HL-60 (cell line): ENCODE measurements at regions not wholly inside any gene's neighbourhood (a gene's known extent, or its start where the extent isn't known, plus 50 kb on each side); places are given as distances from the start of the nearest gene placed in this dataset.

ENCODE experiments used
- GABPA ChIP-seq: IDR thresholded peaks from 2 replicates; pipeline ENCODE4 v1.6.1; 2012; ENCODE audit warnings: low read depth
- POLR2AphosphoS5 ChIP-seq: IDR thresholded peaks from 2 replicates; pipeline ENCODE4 v1.6.1; 2012; ENCODE audit warnings: low read depth
- TF ChIP-seq, protein P1 (sequence below): IDR thresholded peaks from one replicate; pipeline ENCODE4 v1.5.1; 2011; ENCODE audit warnings: low read length, control low read depth, inconsistent platforms; ENCODE audit not compliant: insufficient read depth
- TF ChIP-seq, protein P2 (sequence below): IDR thresholded peaks from 2 replicates; pipeline ENCODE4 v1.6.1; 2012; ENCODE audit warnings: low read depth; ENCODE audit not compliant: insufficient replicate concordance

DNA sequence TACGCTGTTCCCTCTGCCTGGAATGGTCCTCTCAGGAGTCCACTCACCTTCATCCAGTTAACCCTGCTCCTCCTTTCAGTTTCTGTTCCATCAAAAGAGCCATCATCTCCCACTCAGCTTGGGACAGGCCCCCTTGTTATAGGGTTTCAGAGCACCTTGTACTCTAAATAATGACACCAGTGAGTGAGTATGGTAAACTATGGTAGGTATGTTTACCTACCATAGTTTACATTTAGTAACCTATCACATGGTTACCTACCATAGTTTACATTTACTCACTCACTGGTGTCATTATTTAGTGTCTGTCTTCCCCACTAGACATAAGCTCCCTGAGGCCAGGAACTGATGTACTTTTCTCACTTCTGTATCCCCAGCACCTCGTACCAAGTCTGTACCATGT lies 130.2 kb upstream of the SESN3 start:
- TF ChIP-seq, protein P1, sequence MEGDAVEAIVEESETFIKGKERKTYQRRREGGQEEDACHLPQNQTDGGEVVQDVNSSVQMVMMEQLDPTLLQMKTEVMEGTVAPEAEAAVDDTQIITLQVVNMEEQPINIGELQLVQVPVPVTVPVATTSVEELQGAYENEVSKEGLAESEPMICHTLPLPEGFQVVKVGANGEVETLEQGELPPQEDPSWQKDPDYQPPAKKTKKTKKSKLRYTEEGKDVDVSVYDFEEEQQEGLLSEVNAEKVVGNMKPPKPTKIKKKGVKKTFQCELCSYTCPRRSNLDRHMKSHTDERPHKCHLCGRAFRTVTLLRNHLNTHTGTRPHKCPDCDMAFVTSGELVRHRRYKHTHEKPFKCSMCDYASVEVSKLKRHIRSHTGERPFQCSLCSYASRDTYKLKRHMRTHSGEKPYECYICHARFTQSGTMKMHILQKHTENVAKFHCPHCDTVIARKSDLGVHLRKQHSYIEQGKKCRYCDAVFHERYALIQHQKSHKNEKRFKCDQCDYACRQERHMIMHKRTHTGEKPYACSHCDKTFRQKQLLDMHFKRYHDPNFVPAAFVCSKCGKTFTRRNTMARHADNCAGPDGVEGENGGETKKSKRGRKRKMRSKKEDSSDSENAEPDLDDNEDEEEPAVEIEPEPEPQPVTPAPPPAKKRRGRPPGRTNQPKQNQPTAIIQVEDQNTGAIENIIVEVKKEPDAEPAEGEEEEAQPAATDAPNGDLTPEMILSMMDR: no peak
- TF ChIP-seq, protein P2, sequence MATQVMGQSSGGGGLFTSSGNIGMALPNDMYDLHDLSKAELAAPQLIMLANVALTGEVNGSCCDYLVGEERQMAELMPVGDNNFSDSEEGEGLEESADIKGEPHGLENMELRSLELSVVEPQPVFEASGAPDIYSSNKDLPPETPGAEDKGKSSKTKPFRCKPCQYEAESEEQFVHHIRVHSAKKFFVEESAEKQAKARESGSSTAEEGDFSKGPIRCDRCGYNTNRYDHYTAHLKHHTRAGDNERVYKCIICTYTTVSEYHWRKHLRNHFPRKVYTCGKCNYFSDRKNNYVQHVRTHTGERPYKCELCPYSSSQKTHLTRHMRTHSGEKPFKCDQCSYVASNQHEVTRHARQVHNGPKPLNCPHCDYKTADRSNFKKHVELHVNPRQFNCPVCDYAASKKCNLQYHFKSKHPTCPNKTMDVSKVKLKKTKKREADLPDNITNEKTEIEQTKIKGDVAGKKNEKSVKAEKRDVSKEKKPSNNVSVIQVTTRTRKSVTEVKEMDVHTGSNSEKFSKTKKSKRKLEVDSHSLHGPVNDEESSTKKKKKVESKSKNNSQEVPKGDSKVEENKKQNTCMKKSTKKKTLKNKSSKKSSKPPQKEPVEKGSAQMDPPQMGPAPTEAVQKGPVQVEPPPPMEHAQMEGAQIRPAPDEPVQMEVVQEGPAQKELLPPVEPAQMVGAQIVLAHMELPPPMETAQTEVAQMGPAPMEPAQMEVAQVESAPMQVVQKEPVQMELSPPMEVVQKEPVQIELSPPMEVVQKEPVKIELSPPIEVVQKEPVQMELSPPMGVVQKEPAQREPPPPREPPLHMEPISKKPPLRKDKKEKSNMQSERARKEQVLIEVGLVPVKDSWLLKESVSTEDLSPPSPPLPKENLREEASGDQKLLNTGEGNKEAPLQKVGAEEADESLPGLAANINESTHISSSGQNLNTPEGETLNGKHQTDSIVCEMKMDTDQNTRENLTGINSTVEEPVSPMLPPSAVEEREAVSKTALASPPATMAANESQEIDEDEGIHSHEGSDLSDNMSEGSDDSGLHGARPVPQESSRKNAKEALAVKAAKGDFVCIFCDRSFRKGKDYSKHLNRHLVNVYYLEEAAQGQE: no peak
- no peak for TF ChIP-seq POLR2AphosphoS5
- TF ChIP-seq GABPA: no peak
